HCT116 (cell line): ENCODE measurements at regions not wholly inside any gene's neighbourhood (a gene's known extent, or its start where the extent isn't known, plus 50 kb on each side); places are given as distances from the start of the nearest gene placed in this dataset.

Experiments used
- ATAC-seq: fragments of 200-7000 bp; cut with Tn5 transposase; 2 replicates; pipeline ENCODE4 v1.9.1; 2020; ENCODE audit warnings: mild to moderate bottlenecking, moderate library complexity
- BruUV-seq: library from RNA; stranded (reverse); fragments of 400-500 nt; replicated peaks from 2 replicates; lab custom pipeline; 2021; lab: Mats Ljungman, UMichigan
- CTCF ChIA-PET: fragments of 300-600 bp; sonication (Branson Sonifier 250); formaldehyde crosslinking; loops from one replicate; lab custom pipeline; 2021; ENCODE audit warnings: antibody characterized with exemption; lab: Charles Lee
- POLR2A ChIA-PET: fragments of 300-600, 350-600 bp; sonication (Branson Sonifier 250); formaldehyde crosslinking; loops from one replicate; lab custom pipeline; 2021; ENCODE audit warnings: antibody characterized with exemption; lab: Charles Lee
- RAD21 ChIA-PET, 2 experiments: fragments of 300-600 bp; sonication (Branson Sonifier 250); formaldehyde crosslinking; loops; one replicate each; lab custom pipeline; 2023; ENCODE audit warnings: low total read pairs in 2 of 2; ENCODE audit not compliant: uncharacterized antibody in 2 of 2, unreplicated experiment in 2 of 2, low non-redundant PET in 1 of 2; lab: Charles Lee
- DNase-seq: peaks from one replicate; pipeline ENCODE4 v3.0.0-alpha.2; 2010; ENCODE audit warnings: low read depth, low spot score
- H2AFZ ChIP-seq: fragments of 200-600 bp; shearing (Covaris generic), sonication (generic); 2 replicates; pipeline ENCODE4 v1.6.1; 2017; ENCODE audit warnings: low read depth, mixed run types, mixed read lengths, antibody characterized with exemption, low read length; ENCODE audit not compliant: poor library complexity, severe bottlenecking
- H3K27ac ChIP-seq: 2 replicates; pipeline ENCODE4 v1.5.1; 2012; ENCODE audit warnings: low read depth, low read length
- H3K27me3 ChIP-seq: fragments of 200-600 bp; sonication (generic); 2 replicates; pipeline ENCODE4 v1.6.1; 2016; ENCODE audit warnings: mixed run types, low read length, mixed read lengths; ENCODE audit not compliant: insufficient read depth
- H3K36me3 ChIP-seq, 2 experiments: fragments of 200-500 bp in 1 of 2; fragments of 200-600 bp in 1 of 2; sonication (Bioruptor generic) in 1 of 2; sonication (generic) in 1 of 2; 2 replicates each; pipeline versions ENCODE4 v1.5.1 to v1.6.1; 2014 to 2016; ENCODE audit warnings: low read length in 2 of 2, inconsistent platforms in 1 of 2, mixed read lengths in 1 of 2, mixed run types in 1 of 2; ENCODE audit not compliant: insufficient read depth in 2 of 2, control insufficient read depth in 1 of 2
- H3K4me1 ChIP-seq, 2 experiments: fragments of 200-600 bp in 1 of 2; sonication (generic) in 1 of 2; 2 replicates each; pipeline versions ENCODE4 v1.5.1 to v1.6.1; 2012 to 2017; ENCODE audit warnings: low read length in 2 of 2, inconsistent platforms in 1 of 2, mild to moderate bottlenecking in 1 of 2, mixed read lengths in 1 of 2, mixed run types in 1 of 2, moderate library complexity in 1 of 2; ENCODE audit not compliant: insufficient read depth in 2 of 2, control insufficient read depth in 1 of 2
- H3K4me2 ChIP-seq: fragments of 200-600 bp; sonication (generic); 2 replicates; pipeline ENCODE4 v1.6.1; 2017; ENCODE audit warnings: mixed run types, low read length, mixed read lengths
- H3K4me3 ChIP-seq, 2 experiments: fragments of 200-600 bp in 1 of 2; sonication (generic) in 1 of 2; replicated peaks in 1 of 2; 2 replicates each; pipeline ENCODE4 v1.5.1; 2011 to 2016; ENCODE audit warnings: low read length in 2 of 2, control low read depth in 1 of 2, low read depth in 1 of 2, mild to moderate bottlenecking in 1 of 2, mixed read lengths in 1 of 2, mixed run types in 1 of 2
- H3K79me2 ChIP-seq: fragments of 200-600 bp; sonication (generic); 2 replicates; pipeline ENCODE4 v1.6.1; 2017; ENCODE audit warnings: mild to moderate bottlenecking, mixed run types, low read length, moderate library complexity, mixed read lengths; ENCODE audit not compliant: insufficient read depth
- H3K9ac ChIP-seq: fragments of 200-600 bp; sonication (generic); 2 replicates; pipeline ENCODE4 v1.6.1; 2016; ENCODE audit warnings: low read length, mixed read lengths
- H3K9me2 ChIP-seq: fragments of 200-600 bp; sonication (generic), shearing (Covaris generic); 2 replicates; pipeline ENCODE4 v1.6.1; 2017; ENCODE audit warnings: mixed run types, mild to moderate bottlenecking, moderate library complexity; ENCODE audit not compliant: insufficient read depth
- H3K9me3 ChIP-seq, 2 experiments: fragments of 200-500 bp in 1 of 2; fragments of 200-600 bp in 1 of 2; sonication (Bioruptor generic) in 1 of 2; sonication (generic) in 1 of 2; 2 replicates each; pipeline ENCODE4 v1.6.1; 2014 to 2017; ENCODE audit warnings: low read length in 2 of 2, mixed read lengths in 2 of 2, inconsistent platforms in 1 of 2, low read depth in 1 of 2, mild to moderate bottlenecking in 1 of 2, mixed run types in 1 of 2, moderate library complexity in 1 of 2; ENCODE audit not compliant: control insufficient read depth in 1 of 2, insufficient read depth in 1 of 2
- H4K20me1 ChIP-seq: fragments of 200-600 bp; sonication (generic), shearing (Covaris generic); 2 replicates; pipeline ENCODE4 v1.6.1; 2017; ENCODE audit warnings: mixed run types, mild to moderate bottlenecking, moderate library complexity; ENCODE audit not compliant: insufficient read depth
- ATF3 ChIP-seq: IDR thresholded peaks from 2 replicates; pipeline ENCODE4 v1.6.1; 2012
- CBX3 ChIP-seq: IDR thresholded peaks from 2 replicates; pipeline ENCODE4 v1.6.1; 2012; ENCODE audit warnings: low read depth
- CEBPB ChIP-seq: IDR thresholded peaks from 2 replicates; pipeline ENCODE4 v1.6.1; 2012; ENCODE audit warnings: low read depth
- ELF1 ChIP-seq: IDR thresholded peaks from 2 replicates; pipeline ENCODE4 v1.6.1; 2012; ENCODE audit warnings: low read depth, borderline replicate concordance
- EZH2 ChIP-seq: fragments of 200-600 bp; sonication (generic); IDR thresholded peaks from 2 replicates; pipeline ENCODE4 v1.6.1; 2017; ENCODE audit warnings: antibody characterized with exemption, mixed run types
- EZH2phosphoT487 ChIP-seq: fragments of 200-600 bp; IDR thresholded peaks from 2 replicates; pipeline ENCODE4 v1.6.1; 2018; ENCODE audit warnings: antibody characterized with exemption, borderline replicate concordance
- FOSL1 ChIP-seq: IDR thresholded peaks from 2 replicates; pipeline ENCODE4 v1.6.1; 2012; ENCODE audit warnings: low read depth
- JUND ChIP-seq: IDR thresholded peaks from 2 replicates; pipeline ENCODE4 v1.6.1; 2012
- MAX ChIP-seq: IDR thresholded peaks from 2 replicates; pipeline ENCODE4 v1.6.1; 2012
- POLR2A ChIP-seq: IDR thresholded peaks from 2 replicates; pipeline ENCODE4 v1.7.0; 2011; ENCODE audit warnings: borderline replicate concordance; ENCODE audit not compliant: insufficient read depth, insufficient read length; ENCODE audit errors: extremely low read depth
- REST ChIP-seq: IDR thresholded peaks from 2 replicates; pipeline ENCODE4 v1.6.1; 2012; ENCODE audit warnings: low read depth
- SP1 ChIP-seq: IDR thresholded peaks from 2 replicates; pipeline ENCODE4 v1.6.1; 2012; ENCODE audit warnings: low read depth
- SRF ChIP-seq: IDR thresholded peaks from 2 replicates; pipeline ENCODE4 v1.6.1; 2012; ENCODE audit warnings: low read depth
- TCF7L2 ChIP-seq: IDR thresholded peaks from 2 replicates; pipeline ENCODE4 v1.7.0; 2011; ENCODE audit warnings: borderline replicate concordance, inconsistent platforms; ENCODE audit not compliant: insufficient read depth, insufficient read length; ENCODE audit errors: extremely low read depth
- YY1 ChIP-seq: IDR thresholded peaks from 2 replicates; pipeline ENCODE4 v1.6.1; 2011; ENCODE audit warnings: low read length, low read depth, moderate library complexity, mild to moderate bottlenecking; ENCODE audit not compliant: insufficient replicate concordance; ENCODE audit errors: extremely low read depth
- ZFX ChIP-seq: fragments of 450-650 bp; IDR thresholded peaks from 2 replicates; pipeline ENCODE4 v1.6.1; 2017
- ZNF274 ChIP-seq: fragments of 200-500 bp; sonication (Bioruptor generic); IDR thresholded peaks from 2 replicates; pipeline ENCODE4 v1.6.1; 2014; ENCODE audit warnings: mild to moderate bottlenecking, low read depth, low read length, inconsistent platforms
- intact Hi-C: fragments of 100-400 bp; cut with micrococcal nuclease; formaldehyde crosslinking; loops from 2 replicates; pipeline ENCODE4 v1.10.0; 2022

- CTCF ChIA-PET = no interaction called here
- Histone ChIP-seq H3K27ac (no peak overlapping the region), H3K9ac (no peak overlapping the region), H4K20me1 (no peaks in the 10 kb centered on the region), H3K27me3 (no peaks in the 10 kb centered on the region)
- intact Hi-C loops = no loop called here
- TF ChIP-seq JUND (no peak), POLR2A (no peak), MAX (no peak), ZFX (no peak), CBX3 (no peak), TCF7L2 (no peak), ATF3 (no peak), SP1 (no peak), EZH2phosphoT487 (no peak), CEBPB (no peak), YY1 (no peak), FOSL1 (no peak), ZNF274 (no peak), EZH2 (no peak), ELF1 (no peak), SRF (no peak), REST (no peak)
- TF ChIP-seq, all 23 proteins: peak for 0
- no peak overlapping the region for H2AFZ ChIP-seq
- BruUV-seq = no TSS peak
- no peak overlapping the region for H3K4me3 ChIP-seq
- ChIA-PET POLR2A (no interaction called here), RAD21 (no interaction called here)
- no peaks in the 10 kb centered on the region for H3K9me2 ChIP-seq
- no peaks in the 10 kb centered on the region for H3K9me3 ChIP-seq
- H3K4me2 ChIP-seq = no peak overlapping the region
- DNase-seq (no peak), ATAC-seq (no peak)
- H3K36me3 ChIP-seq = no peaks in the 10 kb centered on the region
- H3K79me2 ChIP-seq = no peaks in the 10 kb centered on the region
- no peaks in the 10 kb centered on the region for H3K4me1 ChIP-seq
Measured at GRCh38 chr1:79638382-79638781, 631.9 kb upstream of the ADGRL4 start.
